Mesendoderm (in vitro differentiated cells): ENCODE measurements at regions not wholly inside any gene's neighbourhood (a gene's known extent, or its start where the extent isn't known, plus 50 kb on each side); places are given as distances from the start of the nearest gene placed in this dataset.
A peak's percentile ranks its signal among the peaks of the same experiment; 100 is the strongest.
"Not testable (repeated sequence)": the region's sequence is repeated elsewhere in the genome, so short reads cannot be mapped to it uniquely, and the experiment has no call there.

Experiments
- DNase-seq: peaks from one replicate; pipeline ENCODE4 v3.0.0; 2013
- H2AK5ac ChIP-seq: 2 replicates; pipeline ENCODE4 v1.6.1; 2013; ENCODE audit warnings: low read length, inconsistent platforms
- H2BK120ac ChIP-seq: 2 replicates; pipeline ENCODE4 v1.6.1; 2013; ENCODE audit warnings: low read depth, mild to moderate bottlenecking, low read length, moderate library complexity, mixed read lengths
- H2BK15ac ChIP-seq: replicated peaks from 2 replicates; pipeline ENCODE4 v1.6.1; 2013; ENCODE audit warnings: low read depth, mild to moderate bottlenecking, moderate library complexity
- H2BK5ac ChIP-seq: 2 replicates; pipeline ENCODE4 v1.6.1; 2013; ENCODE audit warnings: low read length, inconsistent platforms
- H3K18ac ChIP-seq: 2 replicates; pipeline ENCODE4 v1.6.1; 2013; ENCODE audit warnings: mild to moderate bottlenecking, low read length, mixed read lengths
- H3K23ac ChIP-seq: one replicate; pipeline ENCODE4 v1.6.1; 2013; ENCODE audit warnings: low read length
- H3K27ac ChIP-seq: 2 replicates; pipeline ENCODE4 v1.5.1; 2013; ENCODE audit warnings: low read depth, mild to moderate bottlenecking, inconsistent platforms, low read length, moderate library complexity
- H3K27me3 ChIP-seq: 2 replicates; pipeline ENCODE4 v1.6.1; 2013; ENCODE audit warnings: low read length, control low read depth, mild to moderate bottlenecking, inconsistent platforms; ENCODE audit not compliant: insufficient read depth, poor library complexity
- H3K36me3 ChIP-seq: 2 replicates; pipeline ENCODE4 v1.6.1; 2013; ENCODE audit warnings: low read length, inconsistent platforms; ENCODE audit not compliant: control insufficient read depth, insufficient read depth
- H3K4ac ChIP-seq: one replicate; pipeline ENCODE4 v1.6.1; 2013; ENCODE audit warnings: low read depth, mild to moderate bottlenecking, low read length, moderate library complexity
- H3K4me1 ChIP-seq: 2 replicates; pipeline ENCODE4 v1.6.1; 2013; ENCODE audit warnings: low read depth, low read length, inconsistent platforms; ENCODE audit not compliant: control insufficient read depth
- H3K4me2 ChIP-seq: 2 replicates; pipeline ENCODE4 v1.6.1; 2013; ENCODE audit warnings: low read length
- H3K4me3 ChIP-seq: 2 replicates; pipeline ENCODE4 v1.5.1; 2013; ENCODE audit warnings: mild to moderate bottlenecking, low read length
- H3K56ac ChIP-seq: one replicate; pipeline ENCODE4 v1.6.1; 2013; ENCODE audit warnings: low read length
- H3K79me1 ChIP-seq: 2 replicates; pipeline ENCODE4 v1.6.1; 2013; ENCODE audit warnings: low read length, inconsistent platforms
- H3K79me2 ChIP-seq: 2 replicates; pipeline ENCODE4 v1.6.1; 2013; ENCODE audit warnings: mild to moderate bottlenecking, low read length; ENCODE audit not compliant: control insufficient read depth, insufficient read depth
- H3K9ac ChIP-seq: 2 replicates; pipeline ENCODE4 v1.6.1; 2013; ENCODE audit warnings: low read length, inconsistent platforms
- H4K5ac ChIP-seq: one replicate; pipeline ENCODE4 v1.6.1; 2013; ENCODE audit warnings: low read length
- H4K8ac ChIP-seq: one replicate; pipeline ENCODE4 v1.6.1; 2013; ENCODE audit warnings: low read depth, mild to moderate bottlenecking, control low read depth, low read length, moderate library complexity
- WGBS: extraction: QIAGEN DNeasy Blood & Tissue Kit; methylation state at CpG from one replicate; pipeline ENCODE4 v1.1.7; 2013; ENCODE audit warnings: low lambda C conversion rate, missing lambda C conversion rate; ENCODE audit not compliant: insufficient coverage; ENCODE audit errors: extremely low coverage; 5-methylcytosine and 5-hydroxymethylcytosine counted together

GRCh38 chr1:184833994-184834393, 79.3 kb upstream of the EDEM3 start:
- H3K79me1 ChIP-seq, H3K27ac ChIP-seq, H2BK5ac ChIP-seq, H3K36me3 ChIP-seq, DNase-seq, H3K4me3 ChIP-seq, H3K9ac ChIP-seq, H2BK15ac ChIP-seq, H3K23ac ChIP-seq, H4K5ac ChIP-seq, H3K18ac ChIP-seq, H3K4me1 ChIP-seq, H3K27me3 ChIP-seq, H4K8ac ChIP-seq, H3K4me2 ChIP-seq, H3K4ac ChIP-seq, H3K79me2 ChIP-seq, H3K56ac ChIP-seq, H2AK5ac ChIP-seq, H2BK120ac ChIP-seq: not testable (repeated sequence)

GRCh38 chr1:184832517-184832916, 77.9 kb upstream of the EDEM3 start:
- Histone ChIP-seq H3K9ac (no peak overlapping the region), H3K23ac (no peak overlapping the region), H4K8ac (no peak overlapping the region), H2BK15ac (no peak overlapping the region), H3K4ac (no peak overlapping the region), H3K79me1 (no peaks in the 10 kb centered on the region), H3K79me2 (no peaks in the 10 kb centered on the region), H4K5ac (no peak overlapping the region), H3K27ac (no peak overlapping the region), H2BK5ac (no peak overlapping the region), H3K36me3 (no peaks in the 10 kb centered on the region), H2AK5ac (no peak overlapping the region), H3K4me1 (no peaks in the 10 kb centered on the region), H3K4me2 (no peak overlapping the region), H3K27me3 (no peaks in the 10 kb centered on the region), H3K18ac (no peak overlapping the region), H3K56ac (no peak overlapping the region), H3K4me3 (no peak overlapping the region), H2BK120ac (no peak overlapping the region)
- WGBS, result no CpG with 5 or more reads among the region's 3 CpGs
- DNase-seq, result no peak

- not testable (repeated sequence) for H3K18ac ChIP-seq, H3K56ac ChIP-seq, H3K79me2 ChIP-seq, H2BK5ac ChIP-seq, H4K5ac ChIP-seq, H3K27ac ChIP-seq, H4K8ac ChIP-seq, H3K79me1 ChIP-seq, H3K4me2 ChIP-seq, H3K4me1 ChIP-seq, H3K36me3 ChIP-seq, H2AK5ac ChIP-seq, H2BK120ac ChIP-seq, H3K23ac ChIP-seq, H3K9ac ChIP-seq, H2BK15ac ChIP-seq, H3K4me3 ChIP-seq, H3K27me3 ChIP-seq, H3K4ac ChIP-seq, DNase-seq
- no CpG with 5 or more reads among the region's 6 CpGs for WGBS
Observed at GRCh38 chr1:184829496-184829895, 74.8 kb upstream of the EDEM3 start.

- Histone ChIP-seq H3K27me3 (no peaks in the 10 kb centered on the region), H3K36me3 (no peaks in the 10 kb centered on the region), H3K79me2 (no peaks in the 10 kb centered on the region), H3K9ac (no peak overlapping the region), H3K4ac (no peak overlapping the region), H2BK5ac (no peak overlapping the region), H2BK120ac (no peak overlapping the region), H2BK15ac (no peak overlapping the region), H3K56ac (no peak overlapping the region), H4K8ac (no peak overlapping the region), H4K5ac (no peak overlapping the region), H3K27ac (no peak overlapping the region), H3K23ac (no peak overlapping the region), H3K4me2 (no peak overlapping the region), H3K18ac (no peak overlapping the region), H3K4me3 (no peak overlapping the region), H3K79me1 (no peaks in the 10 kb centered on the region), H3K4me1 (no peaks in the 10 kb centered on the region), H2AK5ac (no peak overlapping the region)
- no CpG with 5 or more reads among the region's 2 CpGs for whole genome bisulfite sequencing
- no peak for DNase-seq
Observed at GRCh38 chr1:184828369-184828717, 73.7 kb upstream of the EDEM3 start.

- H2AK5ac ChIP-seq, result no peak overlapping the region
- no peak overlapping the region for H4K5ac ChIP-seq
- H3K23ac ChIP-seq, result peak overlapping the region; percentile 89
- no peak overlapping the region for H4K8ac ChIP-seq
- H3K79me1 ChIP-seq, result no peaks in the 10 kb centered on the region
- H3K27me3 ChIP-seq, result no peaks in the 10 kb centered on the region
- H2BK120ac ChIP-seq, result no peak overlapping the region
- H3K4me2 ChIP-seq, result no peak overlapping the region
- H3K79me2 ChIP-seq, result no peaks in the 10 kb centered on the region
- H3K56ac ChIP-seq, result peak overlapping the region; percentile 58
- no peak overlapping the region for H3K4me3 ChIP-seq
- peak overlapping the region; percentile 27 for H3K27ac ChIP-seq
- H2BK15ac ChIP-seq, result no peak overlapping the region
- DNase-seq, result peak; percentile 86
- no CpG with 5 or more reads among the region's 8 CpGs for WGBS
- H3K9ac ChIP-seq, result no peak overlapping the region
- no peak overlapping the region for H3K18ac ChIP-seq
- H3K4me1 ChIP-seq, result no peaks in the 10 kb centered on the region
- H3K36me3 ChIP-seq, result no peaks in the 10 kb centered on the region
- no peak overlapping the region for H2BK5ac ChIP-seq
- no peak overlapping the region for H3K4ac ChIP-seq
Observed at GRCh38 chr1:184827600-184828368, 73.1 kb upstream of the EDEM3 start.

GRCh38 chr1:184826001-184826400, 71.3 kb upstream of the EDEM3 start:
- Histone ChIP-seq H2BK15ac (no peak overlapping the region), H3K27me3 (no peaks in the 10 kb centered on the region), H4K8ac (no peak overlapping the region), H2BK5ac (no peak overlapping the region), H3K4ac (no peak overlapping the region), H2BK120ac (no peak overlapping the region), H2AK5ac (no peak overlapping the region), H3K4me2 (no peak overlapping the region), H3K36me3 (no peaks in the 10 kb centered on the region), H3K79me1 (no peaks in the 10 kb centered on the region), H4K5ac (no peak overlapping the region), H3K9ac (no peak overlapping the region), H3K4me3 (no peak overlapping the region), H3K79me2 (no peaks in the 10 kb centered on the region), H3K18ac (no peak overlapping the region), H3K4me1 (no peaks in the 10 kb centered on the region), H3K23ac (no peak overlapping the region), H3K27ac (no peak overlapping the region), H3K56ac (no peak overlapping the region)
- WGBS, result no CpG with 5 or more reads among the region's 5 CpGs
- no peak for DNase-seq
